ENCODE measurements at regions not wholly inside any gene's neighbourhood (a gene's known extent, or its start where the extent isn't known, plus 50 kb on each side); places are given as distances from the start of the nearest gene placed in this dataset.

DNA sequence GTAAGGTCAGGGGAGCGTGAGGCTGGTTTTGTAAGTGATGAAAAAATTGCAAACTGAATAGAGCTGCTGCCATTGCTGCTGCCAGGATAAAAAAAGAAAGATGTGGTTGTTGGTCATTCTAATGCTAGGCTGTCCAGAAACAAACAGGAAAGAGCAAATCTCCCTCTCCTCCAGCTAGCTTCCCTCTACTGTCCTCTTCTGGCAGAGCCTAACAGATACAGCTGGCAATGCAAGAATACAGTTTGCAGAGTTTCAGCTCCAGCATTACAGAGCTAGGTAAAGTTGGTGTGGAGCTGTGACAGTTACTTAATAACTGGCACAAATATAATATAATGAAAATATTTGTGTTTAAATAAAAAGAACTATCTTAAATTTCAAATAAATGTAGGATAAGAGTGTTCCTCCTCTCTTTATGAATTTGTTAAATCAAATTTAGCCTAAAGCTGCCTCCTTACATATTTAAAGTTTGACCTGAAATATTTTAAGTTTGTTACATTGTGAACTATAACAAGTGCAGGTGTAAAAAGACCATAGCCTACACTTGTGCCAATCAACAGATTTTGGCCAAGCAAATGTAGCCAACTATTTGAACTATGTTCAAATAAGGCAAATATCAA lies 407.7 kb downstream of the SH2D4B start:
- Mint-ChIP-seq H3K27me3 (ENCODE audit: unreplicated experiment) (no peaks in the 10 kb centered on the region), H3K27ac (ENCODE audit: unreplicated experiment) (no peak overlapping the region), H3K4me1 (ENCODE audit: unreplicated experiment) (peaks cover 11% of the 10 kb centered on the region), H3K9me3 (ENCODE audit: unreplicated experiment) (no peaks in the 10 kb centered on the region), H3K4me3 (ENCODE audit: unreplicated experiment) (no peak overlapping the region), H3K36me3 (ENCODE audit: low read depth, unreplicated experiment) (no peaks in the 10 kb centered on the region)
- TF ChIP-seq, protein P1, sequence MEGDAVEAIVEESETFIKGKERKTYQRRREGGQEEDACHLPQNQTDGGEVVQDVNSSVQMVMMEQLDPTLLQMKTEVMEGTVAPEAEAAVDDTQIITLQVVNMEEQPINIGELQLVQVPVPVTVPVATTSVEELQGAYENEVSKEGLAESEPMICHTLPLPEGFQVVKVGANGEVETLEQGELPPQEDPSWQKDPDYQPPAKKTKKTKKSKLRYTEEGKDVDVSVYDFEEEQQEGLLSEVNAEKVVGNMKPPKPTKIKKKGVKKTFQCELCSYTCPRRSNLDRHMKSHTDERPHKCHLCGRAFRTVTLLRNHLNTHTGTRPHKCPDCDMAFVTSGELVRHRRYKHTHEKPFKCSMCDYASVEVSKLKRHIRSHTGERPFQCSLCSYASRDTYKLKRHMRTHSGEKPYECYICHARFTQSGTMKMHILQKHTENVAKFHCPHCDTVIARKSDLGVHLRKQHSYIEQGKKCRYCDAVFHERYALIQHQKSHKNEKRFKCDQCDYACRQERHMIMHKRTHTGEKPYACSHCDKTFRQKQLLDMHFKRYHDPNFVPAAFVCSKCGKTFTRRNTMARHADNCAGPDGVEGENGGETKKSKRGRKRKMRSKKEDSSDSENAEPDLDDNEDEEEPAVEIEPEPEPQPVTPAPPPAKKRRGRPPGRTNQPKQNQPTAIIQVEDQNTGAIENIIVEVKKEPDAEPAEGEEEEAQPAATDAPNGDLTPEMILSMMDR (IDR thresholded peaks at IDR 0.05; ENCODE audit: unreplicated experiment), result no peak
- peak; percentile 27 for DNase-seq (ENCODE audit: low spot score)

DNA sequence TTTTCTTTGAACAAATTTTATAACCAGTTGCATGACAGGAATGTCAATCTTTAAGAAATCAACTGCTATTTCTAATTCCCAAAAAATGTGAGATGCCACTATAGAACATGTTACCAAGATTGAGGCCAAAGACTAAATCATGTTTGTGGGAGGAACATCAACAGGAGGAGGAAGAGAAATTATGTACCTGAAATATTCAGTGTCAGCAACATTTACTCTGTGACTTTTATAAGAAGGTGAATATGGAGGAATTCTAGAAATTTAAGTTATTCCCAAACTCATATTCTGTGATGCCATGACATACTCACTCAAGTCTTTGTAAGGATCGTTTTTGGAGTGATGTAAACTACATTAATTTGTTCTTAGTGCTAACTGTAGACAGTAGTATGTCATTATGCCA lies 408.4 kb downstream of the SH2D4B start:
- no peaks in the 10 kb centered on the region for H3K9me3 Mint-ChIP-seq (ENCODE audit: unreplicated experiment)
- no peak overlapping the region for H3K27ac Mint-ChIP-seq (ENCODE audit: unreplicated experiment)
- H3K27me3 Mint-ChIP-seq (ENCODE audit: unreplicated experiment), result no peaks in the 10 kb centered on the region
- no peaks in the 10 kb centered on the region for H3K36me3 Mint-ChIP-seq (ENCODE audit: low read depth, unreplicated experiment)
- TF ChIP-seq, protein P1 (IDR thresholded peaks at IDR 0.05; ENCODE audit: unreplicated experiment), result no peak
- peaks cover 11% of the 10 kb centered on the region for H3K4me1 Mint-ChIP-seq (ENCODE audit: unreplicated experiment)
- no peak overlapping the region for H3K4me3 Mint-ChIP-seq (ENCODE audit: unreplicated experiment)
- no peak for DNase-seq (ENCODE audit: low spot score)

DNA sequence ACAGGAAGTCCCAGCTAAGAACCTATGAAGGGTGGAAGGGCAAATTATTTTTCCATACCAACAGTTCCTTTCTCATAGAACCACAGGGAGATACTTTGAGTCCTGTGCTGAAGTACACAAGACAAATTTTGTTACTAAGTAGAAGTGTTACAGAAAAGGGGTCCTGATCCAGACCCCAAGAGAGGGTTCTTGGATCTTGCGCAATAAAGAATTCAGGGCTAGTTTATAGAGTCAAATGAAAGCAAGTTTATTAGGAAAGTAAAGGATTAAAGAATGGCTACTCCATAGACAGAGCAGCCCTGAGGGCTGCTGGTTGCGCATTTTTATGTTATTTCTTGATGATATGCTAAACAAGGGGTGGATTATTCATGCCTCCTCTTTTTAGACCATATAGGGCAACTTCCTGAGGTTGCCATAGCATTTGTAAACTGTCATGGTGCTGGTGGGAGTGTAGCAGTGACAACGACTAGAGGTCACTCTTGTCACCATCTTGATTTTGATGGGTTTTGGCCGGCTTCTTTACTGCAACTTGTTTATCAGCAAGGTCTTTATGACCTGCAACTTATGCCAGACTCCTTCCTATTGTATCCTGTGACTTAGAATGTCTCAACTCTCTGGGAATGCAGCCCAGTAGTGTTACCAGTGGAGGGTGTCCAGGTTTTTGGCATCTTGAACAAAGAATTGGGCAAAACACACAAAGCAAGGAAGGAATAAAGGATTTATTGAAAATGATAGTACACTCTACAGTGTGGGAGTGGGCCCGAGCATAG lies 409.4 kb downstream of the SH2D4B start:
- no peaks in the 10 kb centered on the region for H3K36me3 Mint-ChIP-seq (ENCODE audit: low read depth, unreplicated experiment)
- TF ChIP-seq, protein P1 (IDR thresholded peaks at IDR 0.05; ENCODE audit: unreplicated experiment), result no peak
- H3K4me1 Mint-ChIP-seq (ENCODE audit: unreplicated experiment), result peaks cover 11% of the 10 kb centered on the region
- no peaks in the 10 kb centered on the region for H3K27me3 Mint-ChIP-seq (ENCODE audit: unreplicated experiment)
- no peak overlapping the region for H3K27ac Mint-ChIP-seq (ENCODE audit: unreplicated experiment)
- H3K4me3 Mint-ChIP-seq (ENCODE audit: unreplicated experiment), result no peak overlapping the region
- H3K9me3 Mint-ChIP-seq (ENCODE audit: unreplicated experiment), result no peaks in the 10 kb centered on the region
- DNase-seq (ENCODE audit: low spot score), result no peak

DNA sequence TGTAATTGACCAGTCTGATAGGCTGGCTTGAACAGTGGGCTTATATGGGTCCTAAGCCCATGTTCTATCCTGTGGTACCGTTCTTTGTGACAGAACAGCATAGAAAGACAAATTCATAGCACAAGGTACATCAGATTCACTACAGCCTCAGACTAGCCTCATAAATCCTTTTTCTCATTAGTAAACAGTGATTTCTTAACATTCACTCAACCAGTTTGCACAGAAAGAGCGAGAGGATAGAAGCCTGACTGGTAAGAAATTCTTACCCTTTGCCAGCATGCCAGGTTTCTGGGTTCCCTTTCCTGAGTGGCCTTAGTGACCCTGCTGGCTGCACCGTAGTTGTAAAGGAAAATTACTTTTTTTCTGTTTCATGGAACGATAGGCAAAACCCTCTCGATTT lies 412.1 kb downstream of the SH2D4B start:
- H3K27me3 Mint-ChIP-seq (ENCODE audit: unreplicated experiment), result no peaks in the 10 kb centered on the region
- TF ChIP-seq, protein P1 (IDR thresholded peaks at IDR 0.05; ENCODE audit: unreplicated experiment), result no peak

DNA sequence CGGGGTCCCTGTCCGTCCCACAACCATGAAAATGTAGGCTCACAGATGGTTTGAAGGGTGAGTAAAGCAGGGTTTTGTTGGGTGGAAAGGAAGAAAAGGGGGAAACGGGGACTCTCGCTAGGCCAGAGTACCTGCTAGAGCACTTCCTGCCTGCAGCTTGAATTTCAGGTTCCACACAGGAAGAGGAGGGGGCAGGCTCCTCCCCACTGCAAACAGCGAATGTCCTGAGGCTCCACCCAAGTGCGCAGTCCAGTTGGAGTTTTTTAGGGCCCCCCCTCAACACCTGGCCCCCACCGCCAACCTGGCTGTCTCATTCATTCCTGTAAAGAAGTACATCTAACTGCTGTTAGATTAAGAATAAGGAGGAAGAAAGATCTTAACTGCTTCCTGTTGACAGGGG lies 414.7 kb downstream of the SH2D4B start:
- Mint-ChIP-seq H3K27me3 (ENCODE audit: unreplicated experiment) (no peaks in the 10 kb centered on the region), H3K4me1 (ENCODE audit: unreplicated experiment) (no peaks in the 10 kb centered on the region), H3K9me3 (ENCODE audit: unreplicated experiment) (no peaks in the 10 kb centered on the region), H3K4me3 (ENCODE audit: unreplicated experiment) (no peak overlapping the region), H3K27ac (ENCODE audit: unreplicated experiment) (no peak overlapping the region), H3K36me3 (ENCODE audit: low read depth, unreplicated experiment) (no peaks in the 10 kb centered on the region)
- TF ChIP-seq, protein P1 (IDR thresholded peaks at IDR 0.05; ENCODE audit: unreplicated experiment), result no peak
- no peak for DNase-seq (ENCODE audit: low spot score)

More for the DNA sequence above, 412.1 kb downstream of the SH2D4B start:
- Mint-ChIP-seq H3K4me3 (ENCODE audit: unreplicated experiment) (no peak overlapping the region), H3K27ac (ENCODE audit: unreplicated experiment) (no peak overlapping the region), H3K4me1 (ENCODE audit: unreplicated experiment) (peaks cover 9% of the 10 kb centered on the region), H3K36me3 (ENCODE audit: low read depth, unreplicated experiment) (no peaks in the 10 kb centered on the region), H3K9me3 (ENCODE audit: unreplicated experiment) (no peaks in the 10 kb centered on the region)
- no peak for DNase-seq (ENCODE audit: low spot score)
